A549 (cell line): ENCODE measurements at regions not wholly inside any gene's neighbourhood (a gene's known extent, or its start where the extent isn't known, plus 50 kb on each side); places are given as distances from the start of the nearest gene placed in this dataset.

Experiments used
- ATAC-seq, 2 experiments: fragments of 200-7000 bp in 1 of 2; fragments of >200 bp in 1 of 2; cut with Nextera tagmentation in 1 of 2; cut with Tn5 transposase in 1 of 2; 3 replicates each; pipeline versions ENCODE4 v1.8.0 to v1.9.1; 2018 to 2020; ENCODE audit warnings: mild to moderate bottlenecking in 1 of 2, moderate library complexity in 1 of 2
- CTCF ChIA-PET: fragments of 300-600 bp; sonication (Branson Sonifier 250); formaldehyde crosslinking; extraction: SDS; loops from one replicate; lab custom pipeline; 2021; ENCODE audit warnings: antibody characterized with exemption, inconsistent platforms; lab: Yijun Ruan, JAX
- POLR2A ChIA-PET: fragments of 350-600 bp; formaldehyde crosslinking; extraction: SDS; loops from one replicate; lab custom pipeline; 2021; ENCODE audit warnings: antibody characterized with exemption, inconsistent platforms; lab: Yijun Ruan, JAX
- DNase-seq, 2 experiments: peaks; one replicate each; pipeline versions ENCODE4 v3.0.0 to v3.0.0-alpha.2; 2011 to 2016; ENCODE audit warnings: low read depth in 1 of 2, low spot score in 1 of 2
- FAIRE-seq: peaks from 2 replicates; lab custom pipeline; 2011; peaks lifted over from hg19 to GRCh38; lab: Jason Lieb, UNC
- H3K27ac ChIP-seq, 2 experiments: fragments of >200 bp; sonication (Bioruptor Twin); formaldehyde crosslinking; 3 replicates each; pipeline ENCODE4 v1.5.1; 2016 to 2017
- H3K4me1 ChIP-seq: fragments of >200 bp; sonication (Bioruptor Twin); formaldehyde crosslinking; 3 replicates; pipeline ENCODE4 v1.6.1; 2016
- H3K4me2 ChIP-seq: fragments of >200 bp; sonication (Bioruptor Twin); formaldehyde crosslinking; 3 replicates; pipeline ENCODE4 v1.6.1; 2016
- H3K4me3 ChIP-seq: fragments of >200 bp; sonication (Bioruptor Twin); formaldehyde crosslinking; 3 replicates; pipeline ENCODE4 v1.5.1; 2016
- H3K9me3 ChIP-seq: fragments of >200 bp; sonication (Bioruptor Twin); formaldehyde crosslinking; 3 replicates; pipeline ENCODE4 v1.6.1; 2016
- CBX2 ChIP-seq: fragments of 200-600 bp; sonication (generic); IDR thresholded peaks from 2 replicates; pipeline ENCODE4 v1.6.1; 2016; ENCODE audit warnings: low read depth, mild to moderate bottlenecking, borderline replicate concordance
- CEBPB ChIP-seq, 2 experiments: fragments of >200 bp in 1 of 2; sonication (Bioruptor Twin) in 1 of 2; formaldehyde crosslinking in 1 of 2; IDR thresholded peaks; 2 replicates each; pipeline ENCODE4 v1.6.1; 2012 to 2016
- E2F6 ChIP-seq: IDR thresholded peaks from 2 replicates; pipeline ENCODE4 v1.6.1; 2012; ENCODE audit warnings: low read depth, borderline replicate concordance
- EHF ChIP-seq: fragments of 250-450 bp; sonication (Bioruptor Pico); IDR thresholded peaks from 2 replicates; pipeline ENCODE4 v1.5.0; 2020; ENCODE audit warnings: mild to moderate bottlenecking
- EHMT2 ChIP-seq: fragments of 200-600 bp; sonication (generic); IDR thresholded peaks from 2 replicates; pipeline ENCODE4 v1.6.1; 2016; ENCODE audit warnings: antibody characterized with exemption, low read depth, mild to moderate bottlenecking, moderate library complexity
- ELK1 ChIP-seq: fragments of 150-350 bp; IDR thresholded peaks from 2 replicates; pipeline ENCODE4 v1.6.1; 2014; ENCODE audit warnings: low read depth, mild to moderate bottlenecking, low read length
- ESRRA ChIP-seq: fragments of 150-350 bp; IDR thresholded peaks from 2 replicates; pipeline ENCODE4 v1.6.1; 2014; ENCODE audit warnings: mild to moderate bottlenecking, low read length, borderline replicate concordance
- FOSL2 ChIP-seq, 2 experiments: fragments of 450-650 bp in 1 of 2; fragments of >200 bp in 1 of 2; sonication (Bioruptor Twin) in 1 of 2; formaldehyde crosslinking; IDR thresholded peaks; 2 replicates each; pipeline versions ENCODE4 v1.5.0 to v1.6.1; 2016 to 2020; ENCODE audit warnings: mild to moderate bottlenecking in 1 of 2, moderate library complexity in 1 of 2
- FOXS1 ChIP-seq: fragments of 250-450 bp; sonication (Bioruptor Pico); IDR thresholded peaks from 2 replicates; pipeline ENCODE4 v1.5.0; 2020; ENCODE audit warnings: mild to moderate bottlenecking, moderate library complexity
- HES2 ChIP-seq: fragments of >200 bp; sonication (Bioruptor Twin); formaldehyde crosslinking; IDR thresholded peaks from 2 replicates; pipeline ENCODE4 v1.6.1; 2016
- NFE2L2 ChIP-seq: fragments of 150-350 bp; conservative IDR thresholded peaks from 2 replicates; pipeline ENCODE4 v1.6.1; 2014; ENCODE audit warnings: low read length
- PHF8 ChIP-seq: fragments of 200-600 bp; sonication (generic); IDR thresholded peaks from 2 replicates; pipeline ENCODE4 v1.6.1; 2016; ENCODE audit warnings: low read depth, mild to moderate bottlenecking, antibody characterized with exemption, moderate library complexity, borderline replicate concordance
- POLR2A ChIP-seq: IDR thresholded peaks from 2 replicates; pipeline ENCODE4 v1.6.1; 2012; ENCODE audit warnings: mild to moderate bottlenecking, low read length
- POLR2AphosphoS2 ChIP-seq: conservative IDR thresholded peaks from 2 replicates; pipeline ENCODE4 v1.6.1; 2012; ENCODE audit warnings: low read length, improper control_type of control experiment, inconsistent platforms
- RAD21 ChIP-seq, 2 experiments: fragments of >200 bp in 1 of 2; sonication (Bioruptor Twin) in 1 of 2; formaldehyde crosslinking in 1 of 2; IDR thresholded peaks in 1 of 2; conservative IDR thresholded peaks in 1 of 2; 2 replicates in 1 of 2; 3 replicates in 1 of 2; pipeline ENCODE4 v1.6.1; 2012 to 2018; ENCODE audit warnings: inconsistent platforms in 1 of 2
- RCOR1 ChIP-seq: fragments of 150-350 bp; IDR thresholded peaks from 2 replicates; pipeline ENCODE4 v1.6.1; 2014; ENCODE audit warnings: antibody characterized with exemption, low read length, low read depth
- SREBF2 ChIP-seq: fragments of 450-650 bp; IDR thresholded peaks from 2 replicates; pipeline ENCODE4 v1.6.1; 2014; ENCODE audit warnings: mild to moderate bottlenecking, moderate library complexity
- TFCP2L1 ChIP-seq: fragments of 250-450 bp; sonication (Bioruptor Pico); IDR thresholded peaks from 2 replicates; pipeline ENCODE4 v1.5.0; 2021; ENCODE audit warnings: mild to moderate bottlenecking
- USF2 ChIP-seq: fragments of 450-650 bp; IDR thresholded peaks from 2 replicates; pipeline ENCODE4 v1.6.1; 2014; ENCODE audit warnings: antibody characterized with exemption
- ZFP36 ChIP-seq: fragments of 450-650 bp; IDR thresholded peaks from 2 replicates; pipeline ENCODE4 v1.6.1; 2014; ENCODE audit warnings: borderline replicate concordance; ENCODE audit not compliant: partially characterized antibody
- ZNF302 ChIP-seq: fragments of 250-450 bp; sonication (Bioruptor Pico); IDR thresholded peaks from 2 replicates; pipeline ENCODE4 v1.9.0; 2021; ENCODE audit warnings: inconsistent platforms, mild to moderate bottlenecking, moderate library complexity
- WGBS: methylation state at CpG from one replicate; pipeline ENCODE4 v1.1.6; 2017; ENCODE audit errors: missing lambda C conversion rate; 5-methylcytosine and 5-hydroxymethylcytosine counted together
- TF ChIP-seq, protein P1 (sequence below): IDR thresholded peaks from 2 replicates; pipeline ENCODE4 v1.6.1; 2012
- TF ChIP-seq, protein P2 (sequence below): fragments of >200 bp; sonication (Bioruptor Twin); formaldehyde crosslinking; IDR thresholded peaks from 3 replicates; pipeline ENCODE4 v1.5.1; 2016

GRCh38 chr9:111985315-111985714, 88.7 kb downstream of the UGCG start:
- ATAC-seq, result no peak
- POLR2A ChIA-PET, result no interaction called here
- 96% methylated on average over 6 of the region's 6 CpGs for WGBS
- H3K4me1 ChIP-seq, result no peaks in the 10 kb centered on the region
- DNase-seq, result no peak
- no peak for TF ChIP-seq FOSL2 (IDR thresholded peaks at IDR 0.05)
- no peak for TF ChIP-seq FOSL2 (CRISPR knock-in tag; IDR thresholded peaks at IDR 0.05)
- TF ChIP-seq ELK1, result no peak
- no peak for TF ChIP-seq USF2
- no peak for TF ChIP-seq CBX2
- TF ChIP-seq POLR2A, result no peak
- TF ChIP-seq, protein P1, sequence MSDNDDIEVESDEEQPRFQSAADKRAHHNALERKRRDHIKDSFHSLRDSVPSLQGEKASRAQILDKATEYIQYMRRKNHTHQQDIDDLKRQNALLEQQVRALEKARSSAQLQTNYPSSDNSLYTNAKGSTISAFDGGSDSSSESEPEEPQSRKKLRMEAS, result no peak
- no peak for TF ChIP-seq ZFP36
- no peak for TF ChIP-seq E2F6
- TF ChIP-seq ZNF302 (CRISPR knock-in tag), result no peak
- no peak for TF ChIP-seq FOXS1 (CRISPR knock-in tag)
- TF ChIP-seq EHF (CRISPR knock-in tag), result no peak
- TF ChIP-seq ESRRA, result no peak
- no peak for TF ChIP-seq RCOR1
- TF ChIP-seq HES2, result no peak
- TF ChIP-seq PHF8, result no peak
- no peak for TF ChIP-seq CEBPB (IDR thresholded peaks at IDR 0.05)
- TF ChIP-seq, all 56 proteins: peak for 0
- no peak for FAIRE-seq
- H3K27ac ChIP-seq, result no peak overlapping the region
- CTCF ChIA-PET, result interaction anchor here (0.7 to 1.5 kb wide), 4 partner anchors 18 to 37 kb away, joined by 3 to 7 read pairs (median 3); no protein-coding TSS in a partner anchor
- no peak overlapping the region for H3K4me3 ChIP-seq
- no peak overlapping the region for H3K4me2 ChIP-seq
- H3K9me3 ChIP-seq, result no peaks in the 10 kb centered on the region

GRCh38 chr9:111986035-111986556, 89.5 kb downstream of the UGCG start:
- no peak overlapping the region for H3K4me2 ChIP-seq
- TF ChIP-seq POLR2A (no peak), CEBPB (IDR thresholded peaks at IDR 0.05) (no peak), POLR2AphosphoS2 (no peak), E2F6 (no peak), EHMT2 (no peak), RAD21 (conservative IDR thresholded peaks at IDR 0.05 in 1 of 2, IDR thresholded peaks at IDR 0.05 in 1 of 2) (no peak), TFCP2L1 (CRISPR knock-in tag) (no peak), EHF (CRISPR knock-in tag) (no peak), NFE2L2 (no peak), SREBF2 (no peak)
- TF ChIP-seq, protein P2, sequence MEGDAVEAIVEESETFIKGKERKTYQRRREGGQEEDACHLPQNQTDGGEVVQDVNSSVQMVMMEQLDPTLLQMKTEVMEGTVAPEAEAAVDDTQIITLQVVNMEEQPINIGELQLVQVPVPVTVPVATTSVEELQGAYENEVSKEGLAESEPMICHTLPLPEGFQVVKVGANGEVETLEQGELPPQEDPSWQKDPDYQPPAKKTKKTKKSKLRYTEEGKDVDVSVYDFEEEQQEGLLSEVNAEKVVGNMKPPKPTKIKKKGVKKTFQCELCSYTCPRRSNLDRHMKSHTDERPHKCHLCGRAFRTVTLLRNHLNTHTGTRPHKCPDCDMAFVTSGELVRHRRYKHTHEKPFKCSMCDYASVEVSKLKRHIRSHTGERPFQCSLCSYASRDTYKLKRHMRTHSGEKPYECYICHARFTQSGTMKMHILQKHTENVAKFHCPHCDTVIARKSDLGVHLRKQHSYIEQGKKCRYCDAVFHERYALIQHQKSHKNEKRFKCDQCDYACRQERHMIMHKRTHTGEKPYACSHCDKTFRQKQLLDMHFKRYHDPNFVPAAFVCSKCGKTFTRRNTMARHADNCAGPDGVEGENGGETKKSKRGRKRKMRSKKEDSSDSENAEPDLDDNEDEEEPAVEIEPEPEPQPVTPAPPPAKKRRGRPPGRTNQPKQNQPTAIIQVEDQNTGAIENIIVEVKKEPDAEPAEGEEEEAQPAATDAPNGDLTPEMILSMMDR, result no peak
- TF ChIP-seq, protein P1, result no peak
- WGBS, result 88% methylated on average over 6 of the region's 6 CpGs
- ATAC-seq (no peak), FAIRE-seq (no peak), DNase-seq (no peak)
- H3K9me3 ChIP-seq, result peaks cover 3% of the 10 kb centered on the region; the same call in 2 of the 3 replicates
- POLR2A ChIA-PET, result no interaction called here
- CTCF ChIA-PET, result interaction anchor here (0.6 to 1.5 kb wide), 3 partner anchors 22 to 129 kb away, joined by 3 read pairs; no protein-coding TSS in a partner anchor
- no peak overlapping the region for H3K27ac ChIP-seq
- no peaks in the 10 kb centered on the region for H3K4me1 ChIP-seq
- no peak overlapping the region for H3K4me3 ChIP-seq
